WTC11 (cell line): ENCODE measurements at regions not wholly inside any gene's neighbourhood (a gene's known extent, or its start where the extent isn't known, plus 50 kb on each side); places are given as distances from the start of the nearest gene placed in this dataset.

Experiments
- ATAC-seq: fragments of 200-7000 bp; cut with Tn5 transposase; 2 replicates; pipeline ENCODE4 v1.10.0; 2021; ENCODE audit warnings: mild to moderate bottlenecking, moderate library complexity
- CTCF ChIA-PET: fragments of 300-600 bp; sonication (Branson Sonifier 250); formaldehyde crosslinking; loops from one replicate; lab custom pipeline; 2021; ENCODE audit warnings: antibody characterized with exemption; lab: Charles Lee
- POLR2A ChIA-PET: fragments of 350-600 bp; sonication (Branson Sonifier 250); formaldehyde crosslinking; loops from one replicate; lab custom pipeline; 2021; ENCODE audit warnings: antibody characterized with exemption; lab: Charles Lee
- DNase-seq: peaks from one replicate; pipeline ENCODE4 v3.0.0; 2021; ENCODE audit warnings: low spot score
- H3K27ac Mint-ChIP-seq: 2 replicates; pipeline ENCODE4 v1.8.0; 2021; ENCODE audit warnings: mixed read lengths
- H3K27me3 Mint-ChIP-seq: 2 replicates; pipeline ENCODE4 v1.8.0; 2021; ENCODE audit warnings: low read depth, mild to moderate bottlenecking, moderate library complexity, mixed read lengths
- H3K36me3 Mint-ChIP-seq: 2 replicates; pipeline ENCODE4 v1.8.0; 2021; ENCODE audit warnings: mixed read lengths
- H3K4me1 Mint-ChIP-seq: 2 replicates; pipeline ENCODE4 v1.8.0; 2022; ENCODE audit warnings: mixed read lengths
- H3K4me3 Mint-ChIP-seq: 2 replicates; pipeline ENCODE4 v1.8.0; 2021; ENCODE audit warnings: mild to moderate bottlenecking, moderate library complexity, mixed read lengths
- H3K9me3 Mint-ChIP-seq: 2 replicates; pipeline ENCODE4 v1.8.0; 2021; ENCODE audit warnings: mixed read lengths
- ATF1 ChIP-seq: sonication (generic); formaldehyde crosslinking; IDR thresholded peaks from 2 replicates; pipeline ENCODE4 v1.8.1; 2023; ENCODE audit warnings: mild to moderate bottlenecking, moderate library complexity, missing genetic modification reagents
- CBFB ChIP-seq: sonication (generic); formaldehyde crosslinking; IDR thresholded peaks from 2 replicates; pipeline ENCODE4 v1.8.1; 2022; ENCODE audit warnings: mild to moderate bottlenecking, low read depth, missing genetic modification reagents
- E2F5 ChIP-seq: sonication (generic); formaldehyde crosslinking; IDR thresholded peaks from 2 replicates; pipeline ENCODE4 v1.8.1; 2022; ENCODE audit warnings: mild to moderate bottlenecking, moderate library complexity, missing genetic modification reagents
- ELF4 ChIP-seq: sonication (generic); formaldehyde crosslinking; IDR thresholded peaks from 2 replicates; pipeline ENCODE4 v1.8.1; 2022; ENCODE audit warnings: low read depth, mild to moderate bottlenecking, moderate library complexity, missing genetic modification reagents
- EMX1 ChIP-seq: fragments of 250-450 bp; sonication (Bioruptor Pico); IDR thresholded peaks from 2 replicates; pipeline ENCODE4 v1.8.0; 2021; ENCODE audit warnings: mild to moderate bottlenecking
- GABPB1 ChIP-seq: sonication (generic); formaldehyde crosslinking; IDR thresholded peaks from 2 replicates; pipeline ENCODE4 v1.8.1; 2023; ENCODE audit warnings: mild to moderate bottlenecking, missing genetic modification reagents
- GTF2I ChIP-seq: fragments of 250-450 bp; sonication (Bioruptor Pico); conservative IDR thresholded peaks from 2 replicates; pipeline ENCODE4 v1.4.0; 2021; ENCODE audit warnings: mild to moderate bottlenecking
- IRF2 ChIP-seq: sonication (generic); formaldehyde crosslinking; IDR thresholded peaks from 2 replicates; pipeline ENCODE4 v1.8.0; 2022; ENCODE audit warnings: low read depth, missing genetic modification reagents, borderline replicate concordance
- JAZF1 ChIP-seq: fragments of 250-450 bp; sonication (Bioruptor Pico); IDR thresholded peaks from 2 replicates; pipeline ENCODE4 v1.9.0; 2021; ENCODE audit warnings: moderate library complexity, mild to moderate bottlenecking, inconsistent platforms
- MAX ChIP-seq: sonication (generic); formaldehyde crosslinking; IDR thresholded peaks from 2 replicates; pipeline ENCODE4 v1.8.0; 2022; ENCODE audit warnings: mild to moderate bottlenecking, missing genetic modification reagents
- MLX ChIP-seq: sonication (generic); formaldehyde crosslinking; IDR thresholded peaks from 2 replicates; pipeline ENCODE4 v1.8.1; 2023; ENCODE audit warnings: mild to moderate bottlenecking, missing genetic modification reagents, moderate library complexity
- MXD4 ChIP-seq: fragments of 250-450 bp; sonication (Bioruptor Pico); IDR thresholded peaks from 2 replicates; pipeline ENCODE4 v1.8.0; 2021; ENCODE audit warnings: mild to moderate bottlenecking, moderate library complexity, borderline replicate concordance
- NFE2L1 ChIP-seq: sonication (generic); formaldehyde crosslinking; IDR thresholded peaks from 2 replicates; pipeline ENCODE4 v1.8.1; 2023; ENCODE audit warnings: missing genetic modification reagents
- RORB ChIP-seq: fragments of 250-450 bp; sonication (Bioruptor Pico); IDR thresholded peaks from 2 replicates; pipeline ENCODE4 v1.9.0; 2021; ENCODE audit warnings: mild to moderate bottlenecking
- TEAD4 ChIP-seq: sonication (generic); formaldehyde crosslinking; IDR thresholded peaks from 2 replicates; pipeline ENCODE4 v1.8.0; 2022; ENCODE audit warnings: mild to moderate bottlenecking, missing genetic modification reagents
- ZNF121 ChIP-seq: sonication (generic); formaldehyde crosslinking; IDR thresholded peaks from 2 replicates; pipeline ENCODE4 v1.8.0; 2023; ENCODE audit warnings: missing genetic modification reagents
- ZNF263 ChIP-seq: sonication (generic); formaldehyde crosslinking; IDR thresholded peaks from 2 replicates; pipeline ENCODE4 v1.8.1; 2022; ENCODE audit warnings: low read depth, mild to moderate bottlenecking, moderate library complexity, missing genetic modification reagents
- ZNF281 ChIP-seq: sonication (generic); formaldehyde crosslinking; IDR thresholded peaks from 2 replicates; pipeline ENCODE4 v1.8.0; 2023; ENCODE audit warnings: mild to moderate bottlenecking, missing genetic modification reagents
- ZNF416 ChIP-seq: fragments of 250-450 bp; sonication (Bioruptor Pico); IDR thresholded peaks from 2 replicates; pipeline ENCODE4 v1.9.0; 2021; ENCODE audit warnings: mild to moderate bottlenecking, inconsistent platforms
- ZNF532 ChIP-seq: fragments of 250-450 bp; sonication (Bioruptor Pico); IDR thresholded peaks from 2 replicates; pipeline ENCODE4 v1.9.0; 2021; ENCODE audit warnings: mild to moderate bottlenecking, borderline replicate concordance

- POLR2A ChIA-PET: no interaction called here
- no peak overlapping the region for H3K4me3 Mint-ChIP-seq
- no peaks in the 10 kb centered on the region for H3K9me3 Mint-ChIP-seq
- H3K27me3 Mint-ChIP-seq: no peaks in the 10 kb centered on the region
- DNase-seq (no peak), ATAC-seq (no peak)
- TF ChIP-seq JAZF1 (CRISPR knock-in tag): no peak
- no peak for TF ChIP-seq NFE2L1 (CRISPR knock-in tag)
- no peak for TF ChIP-seq CBFB (CRISPR knock-in tag)
- TF ChIP-seq ZNF532 (CRISPR knock-in tag): no peak
- TF ChIP-seq TEAD4 (CRISPR knock-in tag): no peak
- TF ChIP-seq ELF4: no peak
- TF ChIP-seq ZNF281 (CRISPR knock-in tag): no peak
- no peak for TF ChIP-seq ZNF263 (CRISPR knock-in tag)
- H3K36me3 Mint-ChIP-seq: no peaks in the 10 kb centered on the region
- no peak overlapping the region for H3K27ac Mint-ChIP-seq
- CTCF ChIA-PET: no interaction called here
- 0 out of 2 replicates have a peak, but pooled peaks cover 3% of the 10 kb centered on the region for H3K4me1 Mint-ChIP-seq
Measured at GRCh38 chr4:19905024-19905423, 346.7 kb upstream of the SLIT2 start.

- ATAC-seq: no peak
- Mint-ChIP-seq H3K4me1 (no peaks in the 10 kb centered on the region), H3K27me3 (no peaks in the 10 kb centered on the region)
- POLR2A ChIA-PET: no interaction called here
- TF ChIP-seq EMX1 (CRISPR knock-in tag) (no peak), ZNF281 (CRISPR knock-in tag) (no peak), ATF1 (CRISPR knock-in tag) (no peak), RORB (CRISPR knock-in tag) (no peak), E2F5 (CRISPR knock-in tag) (no peak), MXD4 (CRISPR knock-in tag) (no peak), GTF2I (no peak), ZNF263 (CRISPR knock-in tag) (no peak), NFE2L1 (CRISPR knock-in tag) (no peak), ZNF416 (CRISPR knock-in tag) (no peak), MAX (CRISPR knock-in tag) (no peak), IRF2 (no peak), ZNF121 (CRISPR knock-in tag) (no peak), MLX (CRISPR knock-in tag) (no peak), GABPB1 (no peak)
- TF ChIP-seq, all 79 proteins: peak for 0
- no peak overlapping the region for H3K27ac Mint-ChIP-seq
- H3K9me3 Mint-ChIP-seq: peaks cover 16% of the 10 kb centered on the region
- H3K4me3 Mint-ChIP-seq: no peak overlapping the region
- CTCF ChIA-PET: no interaction called here
- peaks cover 2% of the 10 kb centered on the region; the same call in 1 of the 2 replicates for H3K36me3 Mint-ChIP-seq
- DNase-seq: no peak
Measured at GRCh38 chr4:19888587-19888986, 363.1 kb upstream of the SLIT2 start.
